ENCODE measurements at regions not wholly inside any gene's neighbourhood (a gene's known extent, or its start where the extent isn't known, plus 50 kb on each side); places are given as distances from the start of the nearest gene placed in this dataset.

DNA sequence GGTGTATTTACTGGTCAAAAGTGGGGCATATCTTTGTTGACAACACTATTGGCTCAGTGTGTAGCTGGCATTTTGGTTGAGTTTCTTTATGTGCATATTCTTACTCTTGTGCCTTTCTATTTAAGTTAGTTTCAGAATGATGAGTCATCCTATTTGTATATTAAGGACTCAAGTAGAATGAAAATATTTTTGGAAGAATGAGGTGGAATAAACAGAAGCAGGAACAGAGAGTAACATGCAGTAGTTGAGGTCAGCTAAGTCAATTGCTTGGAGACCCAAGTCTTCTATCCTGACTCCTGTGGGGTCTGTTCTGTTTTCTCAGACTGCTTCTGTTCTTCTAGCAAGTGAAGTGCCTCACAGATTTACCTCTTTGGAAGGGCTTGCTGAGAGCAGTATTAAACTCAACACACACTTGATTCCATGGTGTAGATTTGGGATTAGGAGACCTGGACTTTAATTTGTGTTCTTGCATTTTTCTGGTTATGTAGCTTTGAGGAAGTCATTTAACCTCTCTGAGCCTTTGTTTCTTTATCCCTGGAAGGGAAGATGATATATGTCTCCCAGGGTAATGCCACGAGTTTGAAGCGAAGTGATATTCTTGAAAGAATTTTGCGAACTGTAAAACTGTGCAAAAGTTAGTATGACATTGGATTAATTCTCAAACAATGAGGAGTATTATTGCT lies 324.3 kb downstream of the QKI start:
- TF ChIP-seq CREB1 (IDR thresholded peaks at IDR 0.05; ENCODE audit: low read depth) (no peak), FOXM1 (IDR thresholded peaks at IDR 0.05; ENCODE audit: borderline replicate concordance, low read depth) (no peak), TCF12 (IDR thresholded peaks at IDR 0.05; ENCODE audit: low read depth) (no peak), EGR1 (IDR thresholded peaks at IDR 0.05) (no peak), TEAD4 (IDR thresholded peaks at IDR 0.05) (no peak), RAD21 (IDR thresholded peaks at IDR 0.05; ENCODE audit: low read depth) (no peak), EP300 (IDR thresholded peaks at IDR 0.05; ENCODE audit: borderline replicate concordance) (no peak), CEBPB (IDR thresholded peaks at IDR 0.05) (no peak), ZBTB7A (IDR thresholded peaks at IDR 0.05; ENCODE audit: low read depth) (no peak), TAF1 (IDR thresholded peaks at IDR 0.05; ENCODE audit: low read depth) (no peak)
- TF ChIP-seq, protein P1, sequence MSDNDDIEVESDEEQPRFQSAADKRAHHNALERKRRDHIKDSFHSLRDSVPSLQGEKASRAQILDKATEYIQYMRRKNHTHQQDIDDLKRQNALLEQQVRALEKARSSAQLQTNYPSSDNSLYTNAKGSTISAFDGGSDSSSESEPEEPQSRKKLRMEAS (IDR thresholded peaks at IDR 0.05), result no peak
- TF ChIP-seq, protein P2, sequence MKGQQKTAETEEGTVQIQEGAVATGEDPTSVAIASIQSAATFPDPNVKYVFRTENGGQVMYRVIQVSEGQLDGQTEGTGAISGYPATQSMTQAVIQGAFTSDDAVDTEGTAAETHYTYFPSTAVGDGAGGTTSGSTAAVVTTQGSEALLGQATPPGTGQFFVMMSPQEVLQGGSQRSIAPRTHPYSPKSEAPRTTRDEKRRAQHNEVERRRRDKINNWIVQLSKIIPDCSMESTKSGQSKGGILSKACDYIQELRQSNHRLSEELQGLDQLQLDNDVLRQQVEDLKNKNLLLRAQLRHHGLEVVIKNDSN (IDR thresholded peaks at IDR 0.05), result no peak
- TF ChIP-seq, protein P3, sequence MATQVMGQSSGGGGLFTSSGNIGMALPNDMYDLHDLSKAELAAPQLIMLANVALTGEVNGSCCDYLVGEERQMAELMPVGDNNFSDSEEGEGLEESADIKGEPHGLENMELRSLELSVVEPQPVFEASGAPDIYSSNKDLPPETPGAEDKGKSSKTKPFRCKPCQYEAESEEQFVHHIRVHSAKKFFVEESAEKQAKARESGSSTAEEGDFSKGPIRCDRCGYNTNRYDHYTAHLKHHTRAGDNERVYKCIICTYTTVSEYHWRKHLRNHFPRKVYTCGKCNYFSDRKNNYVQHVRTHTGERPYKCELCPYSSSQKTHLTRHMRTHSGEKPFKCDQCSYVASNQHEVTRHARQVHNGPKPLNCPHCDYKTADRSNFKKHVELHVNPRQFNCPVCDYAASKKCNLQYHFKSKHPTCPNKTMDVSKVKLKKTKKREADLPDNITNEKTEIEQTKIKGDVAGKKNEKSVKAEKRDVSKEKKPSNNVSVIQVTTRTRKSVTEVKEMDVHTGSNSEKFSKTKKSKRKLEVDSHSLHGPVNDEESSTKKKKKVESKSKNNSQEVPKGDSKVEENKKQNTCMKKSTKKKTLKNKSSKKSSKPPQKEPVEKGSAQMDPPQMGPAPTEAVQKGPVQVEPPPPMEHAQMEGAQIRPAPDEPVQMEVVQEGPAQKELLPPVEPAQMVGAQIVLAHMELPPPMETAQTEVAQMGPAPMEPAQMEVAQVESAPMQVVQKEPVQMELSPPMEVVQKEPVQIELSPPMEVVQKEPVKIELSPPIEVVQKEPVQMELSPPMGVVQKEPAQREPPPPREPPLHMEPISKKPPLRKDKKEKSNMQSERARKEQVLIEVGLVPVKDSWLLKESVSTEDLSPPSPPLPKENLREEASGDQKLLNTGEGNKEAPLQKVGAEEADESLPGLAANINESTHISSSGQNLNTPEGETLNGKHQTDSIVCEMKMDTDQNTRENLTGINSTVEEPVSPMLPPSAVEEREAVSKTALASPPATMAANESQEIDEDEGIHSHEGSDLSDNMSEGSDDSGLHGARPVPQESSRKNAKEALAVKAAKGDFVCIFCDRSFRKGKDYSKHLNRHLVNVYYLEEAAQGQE (IDR thresholded peaks at IDR 0.05; ENCODE audit: low read depth), result no peak

DNA sequence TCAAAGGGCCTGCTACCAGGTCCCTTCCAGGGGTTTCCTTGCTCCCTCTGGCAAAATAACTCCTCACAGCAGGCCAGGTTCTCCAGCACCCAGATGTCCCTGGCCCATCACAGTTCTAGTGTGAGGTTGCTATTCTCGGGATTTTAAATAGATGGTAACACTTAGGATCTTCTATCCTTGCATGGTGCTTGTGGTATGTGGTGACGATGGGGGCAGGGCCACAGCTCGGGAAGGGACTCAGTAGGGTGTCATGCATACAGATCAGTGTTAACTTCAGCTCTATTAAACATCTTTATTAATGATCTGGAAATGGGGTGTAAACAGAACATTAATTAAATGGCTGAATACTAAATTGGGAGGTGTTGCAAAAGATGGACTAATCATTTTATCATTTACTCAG lies 323.8 kb downstream of the QKI start:
- no peak for TF ChIP-seq EGR1 (IDR thresholded peaks at IDR 0.05)
- no peak for TF ChIP-seq CREB1 (IDR thresholded peaks at IDR 0.05; ENCODE audit: low read depth)
- TF ChIP-seq EP300 (IDR thresholded peaks at IDR 0.05; ENCODE audit: borderline replicate concordance), result no peak
- no peak for TF ChIP-seq ZBTB7A (IDR thresholded peaks at IDR 0.05; ENCODE audit: low read depth)
- no peak for TF ChIP-seq TEAD4 (IDR thresholded peaks at IDR 0.05)
- no peak for TF ChIP-seq YY1 (IDR thresholded peaks at IDR 0.05; ENCODE audit: low read depth)
- TF ChIP-seq TCF12 (IDR thresholded peaks at IDR 0.05; ENCODE audit: low read depth), result no peak
- no peak for TF ChIP-seq FOXM1 (IDR thresholded peaks at IDR 0.05; ENCODE audit: borderline replicate concordance, low read depth)
- no peak for TF ChIP-seq RAD21 (IDR thresholded peaks at IDR 0.05; ENCODE audit: low read depth)
- TF ChIP-seq, protein P2 (IDR thresholded peaks at IDR 0.05), result no peak

DNA sequence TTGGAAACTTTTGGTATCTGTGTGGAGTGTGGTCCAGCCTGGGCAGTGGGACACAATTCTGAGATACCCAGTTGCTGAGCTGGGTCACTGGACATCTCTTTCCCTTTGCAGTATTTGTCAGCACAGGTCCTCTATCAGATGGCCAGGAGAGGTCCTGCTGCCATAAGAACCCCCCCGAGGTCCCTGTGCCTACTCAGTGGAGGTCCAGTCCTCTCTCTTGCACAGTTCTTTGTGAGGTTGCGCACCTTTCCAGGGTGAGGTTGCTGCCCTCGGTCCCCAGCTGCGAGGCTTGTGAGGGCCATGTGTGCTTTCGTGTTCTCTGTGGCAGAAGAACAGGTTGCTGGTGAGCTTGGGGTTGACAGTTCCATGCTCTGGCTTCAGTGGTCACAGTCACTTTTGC lies 320.6 kb downstream of the QKI start:
- TF ChIP-seq, protein P2 (IDR thresholded peaks at IDR 0.05), result no peak

DNA sequence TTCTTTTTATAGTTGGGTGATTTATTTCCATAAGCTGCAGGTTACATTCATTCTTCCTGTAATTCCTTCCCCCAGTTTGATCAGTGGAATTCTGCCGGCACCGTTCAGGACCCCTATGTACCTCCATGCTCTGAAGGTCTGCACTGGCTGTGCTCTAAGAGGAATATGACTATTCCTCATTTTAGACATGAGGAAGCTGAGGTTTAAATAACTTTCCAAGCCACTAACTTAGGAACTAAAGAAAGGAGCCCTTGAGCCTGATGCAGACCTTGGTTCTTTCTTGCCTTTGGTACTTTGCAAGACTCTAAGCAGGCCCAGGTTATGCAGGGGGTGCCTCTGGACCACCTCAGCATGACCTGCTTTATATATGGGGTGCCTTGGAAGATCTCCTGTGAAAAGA lies 318.5 kb downstream of the QKI start:
- TF ChIP-seq, protein P2 (IDR thresholded peaks at IDR 0.05), result no peak
- TF ChIP-seq TAF1 (IDR thresholded peaks at IDR 0.05; ENCODE audit: low read depth), result no peak
- TF ChIP-seq NFIC (IDR thresholded peaks at IDR 0.05), result no peak
- TF ChIP-seq ZBTB7A (IDR thresholded peaks at IDR 0.05; ENCODE audit: low read depth), result no peak
- no peak for TF ChIP-seq YY1 (IDR thresholded peaks at IDR 0.05; ENCODE audit: low read depth)
- TF ChIP-seq EP300 (IDR thresholded peaks at IDR 0.05; ENCODE audit: borderline replicate concordance), result no peak
- TF ChIP-seq, protein P3 (IDR thresholded peaks at IDR 0.05; ENCODE audit: low read depth), result no peak
- TF ChIP-seq, protein P1 (IDR thresholded peaks at IDR 0.05), result no peak
- TF ChIP-seq EGR1 (IDR thresholded peaks at IDR 0.05), result no peak
- no peak for TF ChIP-seq CEBPB (IDR thresholded peaks at IDR 0.05)
- no peak for TF ChIP-seq CREB1 (IDR thresholded peaks at IDR 0.05; ENCODE audit: low read depth)
- TF ChIP-seq TEAD4 (IDR thresholded peaks at IDR 0.05), result no peak
- TF ChIP-seq TCF12 (IDR thresholded peaks at IDR 0.05; ENCODE audit: low read depth), result no peak
- TF ChIP-seq RAD21 (IDR thresholded peaks at IDR 0.05; ENCODE audit: low read depth), result no peak
- no peak for TF ChIP-seq FOXM1 (IDR thresholded peaks at IDR 0.05; ENCODE audit: borderline replicate concordance, low read depth)

DNA sequence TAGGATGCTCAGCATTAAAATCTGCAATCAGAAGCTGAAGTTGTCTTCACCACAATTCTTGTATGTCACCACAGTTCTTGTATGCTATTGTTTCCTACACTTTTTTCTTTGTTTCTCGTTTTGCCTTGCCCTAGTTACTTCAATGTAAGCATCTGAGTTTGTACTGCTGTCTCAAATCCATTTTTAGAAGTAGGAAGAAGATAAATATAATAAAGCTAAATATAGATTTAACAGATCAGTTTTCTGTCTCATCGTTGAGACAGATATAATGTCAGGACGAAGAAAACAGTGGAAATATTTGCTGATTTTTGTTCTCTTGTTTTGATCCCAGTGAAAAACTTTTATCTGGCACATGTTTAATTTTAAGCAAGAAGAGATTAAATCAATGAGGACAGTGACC lies 318.0 kb downstream of the QKI start:
- TF ChIP-seq TAF1 (IDR thresholded peaks at IDR 0.05; ENCODE audit: low read depth) (no peak), EGR1 (IDR thresholded peaks at IDR 0.05) (no peak), EP300 (IDR thresholded peaks at IDR 0.05; ENCODE audit: borderline replicate concordance) (no peak), RAD21 (IDR thresholded peaks at IDR 0.05; ENCODE audit: low read depth) (no peak), TCF12 (IDR thresholded peaks at IDR 0.05; ENCODE audit: low read depth) (no peak), CREB1 (IDR thresholded peaks at IDR 0.05; ENCODE audit: low read depth) (no peak), YY1 (IDR thresholded peaks at IDR 0.05; ENCODE audit: low read depth) (no peak), NFIC (IDR thresholded peaks at IDR 0.05) (no peak), FOXM1 (IDR thresholded peaks at IDR 0.05; ENCODE audit: borderline replicate concordance, low read depth) (no peak), CEBPB (IDR thresholded peaks at IDR 0.05) (no peak), ZBTB7A (IDR thresholded peaks at IDR 0.05; ENCODE audit: low read depth) (no peak), TEAD4 (IDR thresholded peaks at IDR 0.05) (no peak)
- TF ChIP-seq, protein P3 (IDR thresholded peaks at IDR 0.05; ENCODE audit: low read depth), result no peak
- TF ChIP-seq, protein P2 (IDR thresholded peaks at IDR 0.05), result no peak
- TF ChIP-seq, protein P1 (IDR thresholded peaks at IDR 0.05), result no peak
